ENCODE measurements at regions not wholly inside any gene's neighbourhood (a gene's known extent, or its start where the extent isn't known, plus 50 kb on each side); places are given as distances from the start of the nearest gene placed in this dataset.

- POLR2A ChIA-PET, result no interaction called here
Measured at GRCh38 chr5:147997486-147997885, 66.3 kb upstream of the SPINK5 start.

DNA sequence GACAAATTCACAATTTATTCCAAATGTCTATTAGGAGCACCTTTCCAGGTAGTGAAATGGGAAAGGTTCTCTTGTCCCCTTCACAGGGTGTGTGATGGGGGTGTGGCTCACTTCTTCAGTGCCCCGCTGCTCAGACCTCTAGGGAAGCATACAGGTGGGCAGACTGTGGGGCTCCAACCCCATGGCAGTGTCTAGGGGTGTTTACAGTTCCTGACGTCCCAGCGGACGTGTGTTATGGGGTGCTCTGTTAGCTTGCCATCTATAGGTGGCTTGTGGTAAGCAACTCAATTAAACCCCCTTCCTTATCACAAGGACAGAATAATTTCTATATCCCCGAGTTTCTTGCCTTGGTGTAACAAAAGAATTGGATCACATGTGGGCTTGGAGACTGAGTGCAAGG is 67.4 kb upstream of the SPINK5 start:
- Histone ChIP-seq H3K27ac (ENCODE audit: extremely low read depth, low read depth, low read length) (no peak overlapping the region), H3K4me3 (ENCODE audit: low read depth, low read length) (no peak overlapping the region), H3K4me1 (ENCODE audit: control insufficient read depth, insufficient read depth, low read length) (no peaks in the 10 kb centered on the region), H3K36me3 (ENCODE audit: control insufficient read depth in 2 of 2, insufficient read depth in 1 of 2, low read length in 2 of 2) (no peaks in the 10 kb centered on the region), H3K9me3 (ENCODE audit: control insufficient read depth, insufficient read depth, low read depth, low read length) (no peaks in the 10 kb centered on the region)
- CTCF ChIA-PET, result no interaction called here
- POLR2A ChIA-PET, result no interaction called here
- TF ChIP-seq ZNF449 (tag by site-specific recombination; IDR thresholded peaks at IDR 0.05) (no peak), ZNF621 (tag by site-specific recombination; IDR thresholded peaks at IDR 0.05) (no peak), MZF1 (tag by site-specific recombination; IDR thresholded peaks at IDR 0.05; ENCODE audit: borderline replicate concordance) (no peak), GLI4 (tag by site-specific recombination; IDR thresholded peaks at IDR 0.05) (no peak)
- TF ChIP-seq, protein P1, sequence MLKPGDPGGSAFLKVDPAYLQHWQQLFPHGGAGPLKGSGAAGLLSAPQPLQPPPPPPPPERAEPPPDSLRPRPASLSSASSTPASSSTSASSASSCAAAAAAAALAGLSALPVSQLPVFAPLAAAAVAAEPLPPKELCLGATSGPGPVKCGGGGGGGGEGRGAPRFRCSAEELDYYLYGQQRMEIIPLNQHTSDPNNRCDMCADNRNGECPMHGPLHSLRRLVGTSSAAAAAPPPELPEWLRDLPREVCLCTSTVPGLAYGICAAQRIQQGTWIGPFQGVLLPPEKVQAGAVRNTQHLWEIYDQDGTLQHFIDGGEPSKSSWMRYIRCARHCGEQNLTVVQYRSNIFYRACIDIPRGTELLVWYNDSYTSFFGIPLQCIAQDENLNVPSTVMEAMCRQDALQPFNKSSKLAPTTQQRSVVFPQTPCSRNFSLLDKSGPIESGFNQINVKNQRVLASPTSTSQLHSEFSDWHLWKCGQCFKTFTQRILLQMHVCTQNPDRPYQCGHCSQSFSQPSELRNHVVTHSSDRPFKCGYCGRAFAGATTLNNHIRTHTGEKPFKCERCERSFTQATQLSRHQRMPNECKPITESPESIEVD (tag by site-specific recombination; IDR thresholded peaks at IDR 0.05), result no peak
- TF ChIP-seq, protein P2, sequence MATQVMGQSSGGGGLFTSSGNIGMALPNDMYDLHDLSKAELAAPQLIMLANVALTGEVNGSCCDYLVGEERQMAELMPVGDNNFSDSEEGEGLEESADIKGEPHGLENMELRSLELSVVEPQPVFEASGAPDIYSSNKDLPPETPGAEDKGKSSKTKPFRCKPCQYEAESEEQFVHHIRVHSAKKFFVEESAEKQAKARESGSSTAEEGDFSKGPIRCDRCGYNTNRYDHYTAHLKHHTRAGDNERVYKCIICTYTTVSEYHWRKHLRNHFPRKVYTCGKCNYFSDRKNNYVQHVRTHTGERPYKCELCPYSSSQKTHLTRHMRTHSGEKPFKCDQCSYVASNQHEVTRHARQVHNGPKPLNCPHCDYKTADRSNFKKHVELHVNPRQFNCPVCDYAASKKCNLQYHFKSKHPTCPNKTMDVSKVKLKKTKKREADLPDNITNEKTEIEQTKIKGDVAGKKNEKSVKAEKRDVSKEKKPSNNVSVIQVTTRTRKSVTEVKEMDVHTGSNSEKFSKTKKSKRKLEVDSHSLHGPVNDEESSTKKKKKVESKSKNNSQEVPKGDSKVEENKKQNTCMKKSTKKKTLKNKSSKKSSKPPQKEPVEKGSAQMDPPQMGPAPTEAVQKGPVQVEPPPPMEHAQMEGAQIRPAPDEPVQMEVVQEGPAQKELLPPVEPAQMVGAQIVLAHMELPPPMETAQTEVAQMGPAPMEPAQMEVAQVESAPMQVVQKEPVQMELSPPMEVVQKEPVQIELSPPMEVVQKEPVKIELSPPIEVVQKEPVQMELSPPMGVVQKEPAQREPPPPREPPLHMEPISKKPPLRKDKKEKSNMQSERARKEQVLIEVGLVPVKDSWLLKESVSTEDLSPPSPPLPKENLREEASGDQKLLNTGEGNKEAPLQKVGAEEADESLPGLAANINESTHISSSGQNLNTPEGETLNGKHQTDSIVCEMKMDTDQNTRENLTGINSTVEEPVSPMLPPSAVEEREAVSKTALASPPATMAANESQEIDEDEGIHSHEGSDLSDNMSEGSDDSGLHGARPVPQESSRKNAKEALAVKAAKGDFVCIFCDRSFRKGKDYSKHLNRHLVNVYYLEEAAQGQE (tag by site-specific recombination; IDR thresholded peaks at IDR 0.05), result no peak

More at GRCh38 chr5:147997486-147997885, 66.3 kb upstream of the SPINK5 start:
- no peaks in the 10 kb centered on the region for H3K36me3 ChIP-seq (ENCODE audit: control insufficient read depth in 2 of 2, insufficient read depth in 1 of 2, low read length in 2 of 2)
- H3K4me3 ChIP-seq (ENCODE audit: low read depth, low read length), result no peak overlapping the region
- no peaks in the 10 kb centered on the region for H3K9me3 ChIP-seq (ENCODE audit: control insufficient read depth, insufficient read depth, low read depth, low read length)
- H3K27ac ChIP-seq (ENCODE audit: extremely low read depth, low read depth, low read length), result no peak overlapping the region
- CTCF ChIA-PET, result no interaction called here
- TF ChIP-seq SCRT1 (tag by site-specific recombination; IDR thresholded peaks at IDR 0.05; ENCODE audit: borderline replicate concordance), result no peak
- no peak for TF ChIP-seq ZNF423 (tag by site-specific recombination; IDR thresholded peaks at IDR 0.05)
- TF ChIP-seq ZNF266 (tag by site-specific recombination; IDR thresholded peaks at IDR 0.05; ENCODE audit: low read depth), result no peak
- TF ChIP-seq SP7 (tag by site-specific recombination; IDR thresholded peaks at IDR 0.05), result no peak
- no peak for TF ChIP-seq ZNF449 (tag by site-specific recombination; IDR thresholded peaks at IDR 0.05)
- no peak for TF ChIP-seq ZNF366 (tag by site-specific recombination; conservative IDR thresholded peaks at IDR 0.05)
- no peak for TF ChIP-seq ZNF248 (tag by site-specific recombination; IDR thresholded peaks at IDR 0.05)
- TF ChIP-seq ZNF530 (tag by site-specific recombination; IDR thresholded peaks at IDR 0.05; ENCODE audit: low read depth), result no peak
- TF ChIP-seq TCF7L2 (IDR thresholded peaks at IDR 0.05; ENCODE audit: borderline replicate concordance, low read depth, low read length), result no peak
- TF ChIP-seq, protein P3, sequence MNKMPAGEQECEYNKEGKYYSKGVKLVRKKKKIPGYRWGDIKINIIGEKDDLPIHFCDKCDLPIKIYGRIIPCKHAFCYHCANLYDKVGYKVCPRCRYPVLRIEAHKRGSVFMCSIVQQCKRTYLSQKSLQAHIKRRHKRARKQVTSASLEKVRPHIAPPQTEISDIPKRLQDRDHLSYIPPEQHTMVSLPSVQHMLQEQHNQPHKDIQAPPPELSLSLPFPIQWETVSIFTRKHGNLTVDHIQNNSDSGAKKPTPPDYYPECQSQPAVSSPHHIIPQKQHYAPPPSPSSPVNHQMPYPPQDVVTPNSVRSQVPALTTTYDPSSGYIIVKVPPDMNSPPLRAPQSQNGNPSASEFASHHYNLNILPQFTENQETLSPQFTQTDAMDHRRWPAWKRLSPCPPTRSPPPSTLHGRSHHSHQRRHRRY (tag by site-specific recombination; IDR thresholded peaks at IDR 0.05), result no peak
- TF ChIP-seq ZNF391 (tag by site-specific recombination; IDR thresholded peaks at IDR 0.05; ENCODE audit: borderline replicate concordance, low read depth), result no peak
- no peak for TF ChIP-seq ZNF488 (tag by site-specific recombination; IDR thresholded peaks at IDR 0.05)
- TF ChIP-seq, protein P4, sequence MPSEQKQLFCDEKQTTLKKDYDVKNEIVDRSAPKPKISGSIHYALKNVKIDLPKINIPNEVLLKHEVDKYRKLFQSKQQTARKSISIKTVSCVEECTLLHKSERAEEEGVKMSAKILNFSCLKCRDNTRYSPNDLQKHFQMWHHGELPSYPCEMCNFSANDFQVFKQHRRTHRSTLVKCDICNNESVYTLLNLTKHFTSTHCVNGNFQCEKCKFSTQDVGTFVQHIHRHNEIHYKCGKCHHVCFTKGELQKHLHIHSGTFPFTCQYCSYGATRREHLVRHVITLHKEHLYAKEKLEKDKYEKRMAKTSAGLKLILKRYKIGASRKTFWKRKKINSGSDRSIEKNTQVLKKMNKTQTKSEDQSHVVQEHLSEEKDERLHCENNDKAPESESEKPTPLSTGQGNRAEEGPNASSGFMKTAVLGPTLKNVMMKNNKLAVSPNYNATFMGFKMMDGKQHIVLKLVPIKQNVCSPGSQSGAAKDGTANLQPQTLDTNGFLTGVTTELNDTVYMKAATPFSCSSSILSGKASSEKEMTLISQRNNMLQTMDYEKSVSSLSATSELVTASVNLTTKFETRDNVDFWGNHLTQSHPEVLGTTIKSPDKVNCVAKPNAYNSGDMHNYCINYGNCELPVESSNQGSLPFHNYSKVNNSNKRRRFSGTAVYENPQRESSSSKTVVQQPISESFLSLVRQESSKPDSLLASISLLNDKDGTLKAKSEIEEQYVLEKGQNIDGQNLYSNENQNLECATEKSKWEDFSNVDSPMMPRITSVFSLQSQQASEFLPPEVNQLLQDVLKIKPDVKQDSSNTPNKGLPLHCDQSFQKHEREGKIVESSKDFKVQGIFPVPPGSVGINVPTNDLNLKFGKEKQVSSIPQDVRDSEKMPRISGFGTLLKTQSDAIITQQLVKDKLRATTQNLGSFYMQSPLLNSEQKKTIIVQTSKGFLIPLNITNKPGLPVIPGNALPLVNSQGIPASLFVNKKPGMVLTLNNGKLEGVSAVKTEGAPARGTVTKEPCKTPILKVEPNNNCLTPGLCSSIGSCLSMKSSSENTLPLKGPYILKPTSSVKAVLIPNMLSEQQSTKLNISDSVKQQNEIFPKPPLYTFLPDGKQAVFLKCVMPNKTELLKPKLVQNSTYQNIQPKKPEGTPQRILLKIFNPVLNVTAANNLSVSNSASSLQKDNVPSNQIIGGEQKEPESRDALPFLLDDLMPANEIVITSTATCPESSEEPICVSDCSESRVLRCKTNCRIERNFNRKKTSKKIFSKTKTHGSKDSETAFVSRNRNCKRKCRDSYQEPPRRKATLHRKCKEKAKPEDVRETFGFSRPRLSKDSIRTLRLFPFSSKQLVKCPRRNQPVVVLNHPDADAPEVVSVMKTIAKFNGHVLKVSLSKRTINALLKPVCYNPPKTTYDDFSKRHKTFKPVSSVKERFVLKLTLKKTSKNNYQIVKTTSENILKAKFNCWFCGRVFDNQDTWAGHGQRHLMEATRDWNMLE (tag by site-specific recombination; conservative IDR thresholded peaks at IDR 0.05; ENCODE audit: low read depth), result no peak
- no peak for TF ChIP-seq ZNF785 (tag by site-specific recombination; IDR thresholded peaks at IDR 0.05)
- H3K4me1 ChIP-seq (ENCODE audit: control insufficient read depth, insufficient read depth, low read length), result no peaks in the 10 kb centered on the region

Data from HEK293 (cell line).